ENCODE measurements at regions not wholly inside any gene's neighbourhood (a gene's known extent, or its start where the extent isn't known, plus 50 kb on each side); places are given as distances from the start of the nearest gene placed in this dataset.

GRCh38 chr1:5329068-5329739 lies 663.0 kb downstream of the NPHP4 start:
- H3K4me3 ChIP-seq (ENCODE audit: low read length), result no peak overlapping the region
- DNase-seq (ENCODE audit: low read depth), result no peak
- no peak for TF ChIP-seq CTCF (conservative IDR thresholded peaks at IDR 0.05; ENCODE audit: low read length)

- DNase-seq (ENCODE audit: low read depth), result no peak
- TF ChIP-seq CTCF (conservative IDR thresholded peaks at IDR 0.05; ENCODE audit: low read length), result no peak
- no peak overlapping the region for H3K4me3 ChIP-seq (ENCODE audit: low read length)
Measured at GRCh38 chr1:5324883-5325282, 667.3 kb downstream of the NPHP4 start.

GRCh38 chr1:5318143-5318816 lies 663.9 kb downstream of the AJAP1 start:
- DNase-seq (ENCODE audit: low read depth), result no peak
- H3K4me3 ChIP-seq (ENCODE audit: low read length), result no peak overlapping the region
- TF ChIP-seq CTCF (conservative IDR thresholded peaks at IDR 0.05; ENCODE audit: low read length), result no peak

- no peak overlapping the region for H3K4me3 ChIP-seq (ENCODE audit: low read length)
- DNase-seq (ENCODE audit: low read depth), result no peak
- no peak for TF ChIP-seq CTCF (conservative IDR thresholded peaks at IDR 0.05; ENCODE audit: low read length)
Measured at GRCh38 chr1:5317391-5317790, 663.0 kb downstream of the AJAP1 start.

- no peak for TF ChIP-seq CTCF (conservative IDR thresholded peaks at IDR 0.05; ENCODE audit: low read length)
- DNase-seq (ENCODE audit: low read depth), result no peak
Measured at GRCh38 chr1:5312862-5313261, 658.5 kb downstream of the AJAP1 start.

GRCh38 chr1:5312293-5312674 lies 657.9 kb downstream of the AJAP1 start:
- DNase-seq (ENCODE audit: low read depth), result no peak
- no peak overlapping the region for H3K4me3 ChIP-seq (ENCODE audit: low read length)
- no peak for TF ChIP-seq CTCF (conservative IDR thresholded peaks at IDR 0.05; ENCODE audit: low read length)

More at GRCh38 chr1:5312862-5313261, 658.5 kb downstream of the AJAP1 start:
- H3K4me3 ChIP-seq (ENCODE audit: low read length), result no peak overlapping the region
